Activated B cell treated with CpG ODN at 0.5 μM for 24 hours (primary cell): ENCODE measurements at regions not wholly inside any gene's neighbourhood (a gene's known extent, or its start where the extent isn't known, plus 50 kb on each side); places are given as distances from the start of the nearest gene placed in this dataset.
A peak's percentile ranks its signal among the peaks of the same experiment; 100 is the strongest.

Source experiments
- ATAC-seq: fragments of 200-7000 bp; cut with Tn5 transposase; one replicate; pipeline ENCODE4 v1.10.0; 2021; ENCODE audit warnings: low read depth, mild to moderate bottlenecking, moderate library complexity
- CTCF ChIA-PET: fragments of 350-600 bp; sonication (Branson Sonifier 250); formaldehyde crosslinking; loops from one replicate; lab custom pipeline; 2021; ENCODE audit warnings: antibody characterized with exemption; lab: Charles Lee
- POLR2A ChIA-PET: fragments of 350-600 bp; sonication (Branson Sonifier 250); formaldehyde crosslinking; loops from one replicate; lab custom pipeline; 2021; ENCODE audit warnings: antibody characterized with exemption; lab: Charles Lee
- DNase-seq: peaks from one replicate; pipeline ENCODE4 v3.0.0; 2022
- H3K27ac Mint-ChIP-seq: one replicate; pipeline ENCODE4 v1.8.0; 2020; ENCODE audit warnings: mixed read lengths
- H3K27me3 Mint-ChIP-seq: one replicate; pipeline ENCODE4 v1.8.0; 2021; ENCODE audit warnings: mixed read lengths
- H3K36me3 Mint-ChIP-seq: one replicate; pipeline ENCODE4 v1.8.0; 2021; ENCODE audit warnings: low read depth, mixed read lengths
- H3K4me1 Mint-ChIP-seq: one replicate; pipeline ENCODE4 v1.8.0; 2021; ENCODE audit warnings: mixed read lengths
- H3K4me3 Mint-ChIP-seq: one replicate; pipeline ENCODE4 v1.8.0; 2020; ENCODE audit warnings: mild to moderate bottlenecking, mixed read lengths
- H3K9me3 Mint-ChIP-seq: one replicate; pipeline ENCODE4 v1.8.0; 2020; ENCODE audit warnings: mixed read lengths
- CTCF ChIP-seq: fragments of 200-600 bp; IDR thresholded peaks from one replicate; pipeline ENCODE4 v1.8.0; 2022; ENCODE audit warnings: antibody characterized with exemption, mild to moderate bottlenecking
- intact Hi-C: fragments of 100-400 bp; cut with micrococcal nuclease; formaldehyde crosslinking; loops from one replicate; pipeline ENCODE4 v1.15.1; 2024

- Mint-ChIP-seq H3K27me3 (no peaks in the 10 kb centered on the region), H3K4me1 (peaks cover 98% of the 10 kb centered on the region), H3K36me3 (no peaks in the 10 kb centered on the region), H3K4me3 (peak overlapping the region; percentile 5), H3K9me3 (peaks cover 3% of the 10 kb centered on the region), H3K27ac (peak overlapping the region; percentile 47)
- ChIA-PET CTCF (interaction anchor here (0.6 to 13.7 kb wide), 22 partner anchors 15 to 165 kb away, joined by 3 to 296 read pairs (median 7); partner anchors contain the start of gene IRF8), POLR2A (interaction anchor here (0.6 to 12.3 kb wide), 16 partner anchors 22 to 167 kb away, joined by 3 to 159 read pairs (median 6); partner anchors contain the start of gene IRF8)
- ATAC-seq = no peak
- intact Hi-C loops = loop anchor here (1.0 to 5.0 kb wide), 2 partner anchors 70 to 166 kb away; no protein-coding TSS in a partner anchor
- no peak for TF ChIP-seq CTCF
- DNase-seq = peak; percentile 36
Measured at GRCh38 chr16:85986931-85987749, 88.2 kb downstream of the IRF8 start.

GRCh38 chr16:85987750-85988078, 88.8 kb downstream of the IRF8 start:
- no peak for TF ChIP-seq CTCF
- intact Hi-C loops = loop anchor here (1.0 to 5.0 kb wide), 5 partner anchors 29 to 231 kb away; partner anchors contain the start of gene IRF8
- peak overlapping the region; percentile 92 for H3K27ac Mint-ChIP-seq
- CTCF ChIA-PET = interaction anchor here (0.7 to 13.7 kb wide), 15 partner anchors 15 to 166 kb away, joined by 3 to 296 read pairs (median 9); partner anchors contain the start of gene IRF8
- peaks cover 3% of the 10 kb centered on the region for H3K9me3 Mint-ChIP-seq
- no peak for ATAC-seq
- POLR2A ChIA-PET = interaction anchor here (0.6 to 12.3 kb wide), 14 partner anchors 22 to 168 kb away, joined by 3 to 159 read pairs (median 6); partner anchors contain the start of gene IRF8
- no peaks in the 10 kb centered on the region for H3K27me3 Mint-ChIP-seq
- H3K36me3 Mint-ChIP-seq = no peaks in the 10 kb centered on the region
- peak overlapping the region; percentile 41 for H3K4me3 Mint-ChIP-seq
- DNase-seq = no peak
- H3K4me1 Mint-ChIP-seq = peaks cover 98% of the 10 kb centered on the region

GRCh38 chr16:85988306-85988705, 89.3 kb downstream of the IRF8 start:
- H3K27me3 Mint-ChIP-seq = no peaks in the 10 kb centered on the region
- peaks cover 3% of the 10 kb centered on the region for H3K9me3 Mint-ChIP-seq
- peaks cover 97% of the 10 kb centered on the region for H3K4me1 Mint-ChIP-seq
- DNase-seq = peak; percentile 13
- no peak for ATAC-seq
- no peak for TF ChIP-seq CTCF
- no peaks in the 10 kb centered on the region for H3K36me3 Mint-ChIP-seq
- H3K27ac Mint-ChIP-seq = peak overlapping the region; percentile 92
- intact Hi-C loops = loop anchor here (1.0 to 5.0 kb wide), 4 partner anchors 28 to 232 kb away; partner anchors contain the start of gene IRF8
- H3K4me3 Mint-ChIP-seq = peak overlapping the region; percentile 80
- POLR2A ChIA-PET = interaction anchor here (0.9 to 12.3 kb wide), 15 partner anchors 13 to 167 kb away, joined by 3 to 159 read pairs (median 5); partner anchors contain the start of gene IRF8
- CTCF ChIA-PET = interaction anchor here (1.0 to 13.7 kb wide), 14 partner anchors 12 to 166 kb away, joined by 3 to 296 read pairs (median 10); partner anchors contain the start of gene IRF8

- Mint-ChIP-seq H3K36me3 (no peaks in the 10 kb centered on the region), H3K4me3 (peak overlapping the region; percentile 80), H3K4me1 (peaks cover 94% of the 10 kb centered on the region), H3K27ac (peak overlapping the region; percentile 92), H3K9me3 (peaks cover 3% of the 10 kb centered on the region), H3K27me3 (no peaks in the 10 kb centered on the region)
- intact Hi-C loops = loop anchor here (1.0 to 5.0 kb wide), 7 partner anchors 27 to 232 kb away; partner anchors contain the start of gene IRF8
- DNase-seq = peak; percentile 47
- TF ChIP-seq CTCF = no peak
- ATAC-seq = peak; percentile 66
- CTCF ChIA-PET = interaction anchor here (0.7 to 13.7 kb wide), 12 partner anchors 12 to 167 kb away, joined by 3 to 296 read pairs (median 4); partner anchors contain the start of gene IRF8
- POLR2A ChIA-PET = interaction anchor here (0.9 to 12.3 kb wide), 17 partner anchors 10 to 186 kb away, joined by 3 to 159 read pairs (median 5); partner anchors contain the start of gene IRF8
Measured at GRCh38 chr16:85988723-85989313, 89.9 kb downstream of the IRF8 start.
